ENCODE measurements at regions not wholly inside any gene's neighbourhood (a gene's known extent, or its start where the extent isn't known, plus 50 kb on each side); places are given as distances from the start of the nearest gene placed in this dataset.

- TF ChIP-seq CTCF (conservative IDR thresholded peaks at IDR 0.05 in 1 of 2, IDR thresholded peaks at IDR 0.05 in 1 of 2; ENCODE audit: low read depth in 1 of 2, low read length in 2 of 2) = peak; percentile 95 to 98
- no peak for TF ChIP-seq EZH2 (IDR thresholded peaks at IDR 0.05; ENCODE audit: low read length, missing control alignments)
These were observed 89.6 kb upstream of the NHSL1 start for GRCh38 chr6:138588805-138589434.
